Testis (tissue), 2 donors: ENCODE measurements at regions not wholly inside any gene's neighbourhood (a gene's known extent, or its start where the extent isn't known, plus 50 kb on each side); places are given as distances from the start of the nearest gene placed in this dataset.

Experiments
- POLR2A ChIP-seq: fragments of 450-650 bp; IDR thresholded peaks from one replicate; pipeline ENCODE4 v1.6.1; 2017; ENCODE audit warnings: antibody characterized with exemption, mild to moderate bottlenecking, moderate library complexity
- TF ChIP-seq, protein P1 (sequence below), 3 experiments: fragments of 450-650 bp in 2 of 3; fragments of 200-600 bp in 1 of 3; sonication (generic) in 1 of 3; IDR thresholded peaks; one replicate each; pipeline ENCODE4 v1.5.1; 2016 to 2019; ENCODE audit warnings: antibody characterized with exemption in 3 of 3, mild to moderate bottlenecking in 2 of 3, moderate library complexity in 1 of 3

DNA sequence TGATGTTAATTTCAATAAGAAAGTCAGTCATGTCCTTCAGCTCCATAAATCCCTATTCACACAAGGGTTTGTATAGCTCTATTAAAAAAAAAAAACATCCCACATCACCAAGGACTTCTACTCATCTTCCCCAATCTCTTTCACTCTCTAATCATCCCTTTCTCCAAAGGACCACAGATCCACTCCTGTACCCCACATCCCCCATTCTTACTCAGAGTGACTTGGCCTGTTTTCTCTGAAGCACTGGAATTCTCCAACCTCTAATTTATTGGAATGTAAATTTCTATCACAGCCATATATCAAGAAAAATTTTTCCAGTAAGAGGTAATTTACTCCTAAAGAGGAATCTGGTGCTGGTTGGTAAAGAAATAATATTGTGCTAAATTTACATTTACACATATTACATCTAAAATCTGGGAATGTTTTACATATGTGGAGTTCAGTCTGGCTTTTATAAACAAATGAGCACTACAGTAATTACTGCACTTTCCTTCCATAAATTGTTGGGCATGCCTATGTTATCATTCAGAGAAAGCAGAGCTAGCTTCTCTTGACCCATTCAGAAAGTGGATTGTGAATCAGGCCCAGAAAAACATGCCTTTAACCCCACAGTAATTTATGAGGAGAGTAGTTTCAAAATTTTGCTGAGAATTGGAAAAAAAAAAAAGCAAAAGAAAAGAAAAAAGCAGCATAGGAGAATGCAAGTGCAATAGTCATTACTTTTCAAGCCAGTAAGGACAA lies 399.5 kb upstream of the TNC start:
- TF ChIP-seq, protein P1, sequence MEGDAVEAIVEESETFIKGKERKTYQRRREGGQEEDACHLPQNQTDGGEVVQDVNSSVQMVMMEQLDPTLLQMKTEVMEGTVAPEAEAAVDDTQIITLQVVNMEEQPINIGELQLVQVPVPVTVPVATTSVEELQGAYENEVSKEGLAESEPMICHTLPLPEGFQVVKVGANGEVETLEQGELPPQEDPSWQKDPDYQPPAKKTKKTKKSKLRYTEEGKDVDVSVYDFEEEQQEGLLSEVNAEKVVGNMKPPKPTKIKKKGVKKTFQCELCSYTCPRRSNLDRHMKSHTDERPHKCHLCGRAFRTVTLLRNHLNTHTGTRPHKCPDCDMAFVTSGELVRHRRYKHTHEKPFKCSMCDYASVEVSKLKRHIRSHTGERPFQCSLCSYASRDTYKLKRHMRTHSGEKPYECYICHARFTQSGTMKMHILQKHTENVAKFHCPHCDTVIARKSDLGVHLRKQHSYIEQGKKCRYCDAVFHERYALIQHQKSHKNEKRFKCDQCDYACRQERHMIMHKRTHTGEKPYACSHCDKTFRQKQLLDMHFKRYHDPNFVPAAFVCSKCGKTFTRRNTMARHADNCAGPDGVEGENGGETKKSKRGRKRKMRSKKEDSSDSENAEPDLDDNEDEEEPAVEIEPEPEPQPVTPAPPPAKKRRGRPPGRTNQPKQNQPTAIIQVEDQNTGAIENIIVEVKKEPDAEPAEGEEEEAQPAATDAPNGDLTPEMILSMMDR (IDR thresholded peaks at IDR 0.05), result no peak
- TF ChIP-seq POLR2A, result no peak
